Activated CD4-positive, alpha-beta T cell treated with anti-CD3 and anti-CD28 coated beads, Interleukin-2, amount 10 ng/mL, durations not matched to agents 24 days and 14 days (primary cell): ENCODE measurements at regions not wholly inside any gene's neighbourhood (a gene's known extent, or its start where the extent isn't known, plus 50 kb on each side); places are given as distances from the start of the nearest gene placed in this dataset.

Experiments used
- DNase-seq: peaks from one replicate; pipeline ENCODE4 v3.0.0; 2022
- H3K27ac Mint-ChIP-seq: one replicate; pipeline ENCODE4 v1.8.0; 2022; ENCODE audit warnings: mild to moderate bottlenecking, mixed read lengths
- H3K27me3 Mint-ChIP-seq: one replicate; pipeline ENCODE4 v1.8.0; 2022; ENCODE audit warnings: mixed read lengths
- H3K36me3 Mint-ChIP-seq: one replicate; pipeline ENCODE4 v1.8.0; 2022; ENCODE audit warnings: low read depth, mild to moderate bottlenecking, mixed read lengths
- H3K4me1 Mint-ChIP-seq: one replicate; pipeline ENCODE4 v1.8.0; 2021; ENCODE audit warnings: mixed read lengths
- H3K4me3 Mint-ChIP-seq: one replicate; pipeline ENCODE4 v1.8.0; 2022; ENCODE audit warnings: mild to moderate bottlenecking, moderate library complexity, mixed read lengths
- H3K9me3 Mint-ChIP-seq: one replicate; pipeline ENCODE4 v1.8.0; 2021; ENCODE audit warnings: mixed read lengths
- intact Hi-C: fragments of 100-400 bp; cut with micrococcal nuclease; formaldehyde crosslinking; loops from one replicate; pipeline ENCODE4 v1.15.1; 2023

GRCh38 chr4:108511618-108512017 is 108.8 kb upstream of the RPL34 start:
- H3K27me3 Mint-ChIP-seq: peaks cover 4% of the 10 kb centered on the region
- no peak overlapping the region for H3K4me3 Mint-ChIP-seq
- no peak for DNase-seq
- peaks cover 22% of the 10 kb centered on the region for H3K9me3 Mint-ChIP-seq
- peaks cover 16% of the 10 kb centered on the region for H3K4me1 Mint-ChIP-seq
- intact Hi-C loops: loop anchor here (5.0 kb wide), 3 partner anchors 339 to 494 kb away; no protein-coding TSS in a partner anchor
- H3K36me3 Mint-ChIP-seq: peaks cover 7% of the 10 kb centered on the region
- no peak overlapping the region for H3K27ac Mint-ChIP-seq

GRCh38 chr4:108502356-108502755 is 118.0 kb upstream of the RPL34 start:
- Mint-ChIP-seq H3K4me3 (no peak overlapping the region), H3K36me3 (peaks cover 7% of the 10 kb centered on the region), H3K27ac (no peak overlapping the region), H3K27me3 (peaks cover 5% of the 10 kb centered on the region), H3K9me3 (peaks cover 28% of the 10 kb centered on the region), H3K4me1 (peaks cover 6% of the 10 kb centered on the region)
- DNase-seq: no peak
- intact Hi-C loops: no loop called here

- intact Hi-C loops: no loop called here
- no peak for DNase-seq
- Mint-ChIP-seq H3K27ac (no peak overlapping the region), H3K4me1 (no peaks in the 10 kb centered on the region), H3K36me3 (peaks cover 5% of the 10 kb centered on the region), H3K9me3 (peaks cover 17% of the 10 kb centered on the region), H3K4me3 (no peak overlapping the region), H3K27me3 (peaks cover 3% of the 10 kb centered on the region)
These were observed 121.5 kb upstream of the RPL34 start for GRCh38 chr4:108498925-108499324.

GRCh38 chr4:108493596-108493931 is 126.8 kb upstream of the RPL34 start:
- peaks cover 7% of the 10 kb centered on the region for H3K4me1 Mint-ChIP-seq
- DNase-seq: no peak
- no peak overlapping the region for H3K27ac Mint-ChIP-seq
- peaks cover 24% of the 10 kb centered on the region for H3K9me3 Mint-ChIP-seq
- H3K36me3 Mint-ChIP-seq: peaks cover 4% of the 10 kb centered on the region
- intact Hi-C loops: loop anchor here (1.0 to 2.0 kb wide), 2 partner anchors 463 to 475 kb away; no protein-coding TSS in a partner anchor
- H3K27me3 Mint-ChIP-seq: peaks cover 6% of the 10 kb centered on the region
- H3K4me3 Mint-ChIP-seq: no peak overlapping the region

- peak; percentile 69 for DNase-seq
- no peak overlapping the region for H3K27ac Mint-ChIP-seq
These were observed 127.4 kb upstream of the RPL34 start for GRCh38 chr4:108492816-108493595.

GRCh38 chr4:108488865-108489264 is 131.5 kb upstream of the RPL34 start:
- intact Hi-C loops: no loop called here
- H3K9me3 Mint-ChIP-seq: peaks cover 12% of the 10 kb centered on the region
- H3K27ac Mint-ChIP-seq: no peak overlapping the region
- DNase-seq: no peak
- H3K4me1 Mint-ChIP-seq: peaks cover 22% of the 10 kb centered on the region
- H3K4me3 Mint-ChIP-seq: no peak overlapping the region
- H3K36me3 Mint-ChIP-seq: peaks cover 3% of the 10 kb centered on the region
- H3K27me3 Mint-ChIP-seq: peaks cover 3% of the 10 kb centered on the region

More at GRCh38 chr4:108492816-108493595, 127.4 kb upstream of the RPL34 start:
- Mint-ChIP-seq H3K9me3 (peaks cover 24% of the 10 kb centered on the region), H3K4me1 (peaks cover 7% of the 10 kb centered on the region), H3K36me3 (peaks cover 4% of the 10 kb centered on the region), H3K4me3 (no peak overlapping the region), H3K27me3 (peaks cover 4% of the 10 kb centered on the region)
- intact Hi-C loops: loop anchor here (1.0 to 2.0 kb wide), 2 partner anchors 463 to 474 kb away; no protein-coding TSS in a partner anchor

GRCh38 chr4:108486046-108486445 is 134.3 kb upstream of the RPL34 start:
- H3K9me3 Mint-ChIP-seq: peaks cover 5% of the 10 kb centered on the region
- peaks cover 34% of the 10 kb centered on the region for H3K4me1 Mint-ChIP-seq
- no peak overlapping the region for H3K27ac Mint-ChIP-seq
- no peak for DNase-seq
- H3K36me3 Mint-ChIP-seq: no peaks in the 10 kb centered on the region
- intact Hi-C loops: no loop called here
- peaks cover 3% of the 10 kb centered on the region for H3K27me3 Mint-ChIP-seq
- H3K4me3 Mint-ChIP-seq: no peak overlapping the region

GRCh38 chr4:108484187-108484586 is 136.2 kb upstream of the RPL34 start:
- peak overlapping the region; percentile 5 for H3K4me3 Mint-ChIP-seq
- H3K27ac Mint-ChIP-seq: no peak overlapping the region
- DNase-seq: no peak
- H3K36me3 Mint-ChIP-seq: no peaks in the 10 kb centered on the region
- intact Hi-C loops: loop anchor here (2.0 to 5.0 kb wide), 3 partner anchors 17 to 327 kb away; no protein-coding TSS in a partner anchor
- H3K4me1 Mint-ChIP-seq: peaks cover 32% of the 10 kb centered on the region
- H3K9me3 Mint-ChIP-seq: no peaks in the 10 kb centered on the region
- no peaks in the 10 kb centered on the region for H3K27me3 Mint-ChIP-seq

- Mint-ChIP-seq H3K27ac (peak overlapping the region; percentile 85), H3K27me3 (no peaks in the 10 kb centered on the region), H3K4me1 (peaks cover 32% of the 10 kb centered on the region), H3K36me3 (no peaks in the 10 kb centered on the region), H3K9me3 (no peaks in the 10 kb centered on the region), H3K4me3 (peak overlapping the region; percentile 82)
- intact Hi-C loops: loop anchor here (1.0 to 5.0 kb wide), 4 partner anchors 17 to 326 kb away; no protein-coding TSS in a partner anchor
- DNase-seq: no peak
These were observed 136.7 kb upstream of the RPL34 start for GRCh38 chr4:108483650-108484049.

GRCh38 chr4:108483079-108483478 is 137.3 kb upstream of the RPL34 start:
- no peaks in the 10 kb centered on the region for H3K9me3 Mint-ChIP-seq
- no peaks in the 10 kb centered on the region for H3K36me3 Mint-ChIP-seq
- intact Hi-C loops: loop anchor here (1.0 to 5.0 kb wide), 3 partner anchors 50 to 326 kb away; no protein-coding TSS in a partner anchor
- H3K4me1 Mint-ChIP-seq: peaks cover 32% of the 10 kb centered on the region
- peak; percentile 82 for DNase-seq
- no peaks in the 10 kb centered on the region for H3K27me3 Mint-ChIP-seq
- peak overlapping the region; percentile 82 for H3K4me3 Mint-ChIP-seq
- peak overlapping the region; percentile 85 for H3K27ac Mint-ChIP-seq

- no peak overlapping the region for H3K4me3 Mint-ChIP-seq
- H3K27me3 Mint-ChIP-seq: no peaks in the 10 kb centered on the region
- DNase-seq: no peak
- no peak overlapping the region for H3K27ac Mint-ChIP-seq
- H3K36me3 Mint-ChIP-seq: no peaks in the 10 kb centered on the region
- H3K9me3 Mint-ChIP-seq: no peaks in the 10 kb centered on the region
- intact Hi-C loops: loop anchor here (5.0 kb wide), 2 partner anchors 124 to 324 kb away; no protein-coding TSS in a partner anchor
- peaks cover 34% of the 10 kb centered on the region for H3K4me1 Mint-ChIP-seq
These were observed 139.5 kb upstream of the RPL34 start for GRCh38 chr4:108480881-108481280.

GRCh38 chr4:108477527-108478108 is 142.8 kb upstream of the RPL34 start:
- Mint-ChIP-seq H3K9me3 (peaks cover 6% of the 10 kb centered on the region), H3K4me3 (no peak overlapping the region), H3K36me3 (no peaks in the 10 kb centered on the region), H3K27ac (no peak overlapping the region), H3K27me3 (no peaks in the 10 kb centered on the region), H3K4me1 (peaks cover 14% of the 10 kb centered on the region)
- peak; percentile 31 for DNase-seq
- intact Hi-C loops: no loop called here

GRCh38 chr4:108473163-108473720 is 147.1 kb upstream of the RPL34 start:
- H3K9me3 Mint-ChIP-seq: peaks cover 6% of the 10 kb centered on the region
- no peaks in the 10 kb centered on the region for H3K27me3 Mint-ChIP-seq

More at GRCh38 chr4:108473163-108473720, 147.1 kb upstream of the RPL34 start:
- intact Hi-C loops: no loop called here
- Mint-ChIP-seq H3K36me3 (peaks cover 2% of the 10 kb centered on the region), H3K4me3 (no peak overlapping the region), H3K4me1 (peaks cover 9% of the 10 kb centered on the region), H3K27ac (no peak overlapping the region)
- no peak for DNase-seq
